Thymus (tissue), 11 donors: ENCODE measurements at regions not wholly inside any gene's neighbourhood (a gene's known extent, or its start where the extent isn't known, plus 50 kb on each side); places are given as distances from the start of the nearest gene placed in this dataset.
A peak's percentile ranks its signal among the peaks of the same experiment; 100 is the strongest.

Experiments used
- DNase-seq, 9 donors: peaks; one replicate each; pipeline ENCODE4 v3.0.0-alpha.2; 2013; ENCODE audit warnings: low spot score in 9 of 9, low read depth in 6 of 9, missing footprints in 1 of 9
- H3K27ac ChIP-seq, 2 donors: one replicate each; pipeline ENCODE4 v1.5.1; 2013; ENCODE audit warnings: control low read depth in 1 of 2, low read depth in 1 of 2, low read length in 1 of 2, mild to moderate bottlenecking in 1 of 2, moderate library complexity in 1 of 2
- H3K27me3 ChIP-seq, 2 donors: one replicate each; pipeline ENCODE4 v1.5.1; 2013; ENCODE audit warnings: low read length in 1 of 2; ENCODE audit not compliant: control insufficient read depth in 2 of 2, insufficient read depth in 1 of 2
- H3K36me3 ChIP-seq, 2 donors: one replicate each; pipeline ENCODE4 v1.5.1; 2013; ENCODE audit warnings: low read length in 1 of 2, mild to moderate bottlenecking in 1 of 2, moderate library complexity in 1 of 2; ENCODE audit not compliant: control insufficient read depth in 2 of 2, insufficient read depth in 2 of 2
- H3K4me1 ChIP-seq, 2 donors: one replicate each; pipeline ENCODE4 v1.5.1; 2013; ENCODE audit warnings: low read length in 2 of 2; ENCODE audit not compliant: control insufficient read depth in 2 of 2, insufficient read depth in 2 of 2
- H3K4me3 ChIP-seq, 2 donors: one replicate each; pipeline ENCODE4 v1.5.1; 2013; ENCODE audit warnings: low read length in 2 of 2, control low read depth in 1 of 2, mild to moderate bottlenecking in 1 of 2
- H3K9me3 ChIP-seq, 2 donors: one replicate each; pipeline ENCODE4 v1.5.1; 2013; ENCODE audit warnings: low read length in 1 of 2, mild to moderate bottlenecking in 1 of 2; ENCODE audit not compliant: control insufficient read depth in 2 of 2, insufficient read depth in 1 of 2
- WGBS: extraction: QIAGEN DNeasy Blood & Tissue Kit; methylation state at CpG from one replicate; pipeline ENCODE4 v1.1.7; 2013; 5-methylcytosine and 5-hydroxymethylcytosine counted together
- donor health status: healthy.

GRCh38 chr5:109496112-109496511 is 86.3 kb upstream of the PJA2 start:
- DNase-seq: no peak
- Histone ChIP-seq H3K4me3 (no peak overlapping the region), H3K27me3 (no peaks in the 10 kb centered on the region), H3K4me1 (no peaks in the 10 kb centered on the region), H3K27ac (no peak overlapping the region), H3K36me3 (no peaks in the 10 kb centered on the region), H3K9me3 (no peaks in the 10 kb centered on the region)
- 91% methylated on average over 3 of the region's 3 CpGs for WGBS

DNA sequence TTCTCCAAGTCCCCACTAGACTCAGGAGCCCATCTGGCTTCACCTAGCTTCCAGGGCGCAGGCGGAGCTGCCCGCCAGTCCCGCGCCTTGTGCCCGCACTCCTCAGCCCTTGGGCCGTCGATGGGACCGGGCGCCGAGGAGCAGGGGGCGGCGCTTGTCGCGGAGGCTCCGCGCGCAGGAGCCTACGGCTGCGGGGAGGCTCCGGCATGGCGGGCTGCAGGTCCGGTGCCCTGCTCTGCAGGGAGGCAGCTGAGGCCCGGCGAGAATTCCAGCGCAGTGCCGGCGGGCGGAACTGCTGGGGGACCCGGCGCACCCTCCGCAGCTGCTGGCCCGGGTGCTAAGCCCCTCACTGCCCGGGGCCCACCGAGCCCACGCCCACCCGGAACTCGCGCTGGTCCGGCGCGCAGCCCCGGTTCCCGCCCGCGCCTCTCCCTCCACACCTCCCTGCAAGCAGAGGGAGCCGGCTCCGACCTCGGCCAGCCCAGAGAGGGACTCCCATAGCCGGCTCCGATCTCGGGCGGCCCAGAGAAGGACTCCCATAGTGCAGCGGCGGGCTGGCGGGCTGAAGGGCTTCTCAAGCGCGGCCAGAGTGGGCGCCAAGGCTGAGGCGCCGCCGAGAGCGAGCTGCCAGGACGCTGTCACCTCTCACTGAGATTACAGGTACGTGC is 78.1 kb upstream of the PJA2 start:
- no peak overlapping the region for H3K4me3 ChIP-seq
- no peaks in the 10 kb centered on the region for H3K4me1 ChIP-seq
- no peaks in the 10 kb centered on the region for H3K27me3 ChIP-seq
- H3K36me3 ChIP-seq: no peaks in the 10 kb centered on the region
- no peak overlapping the region for H3K27ac ChIP-seq
- 97% methylated on average over 65 of the region's 65 CpGs for WGBS
- H3K9me3 ChIP-seq: no peaks in the 10 kb centered on the region
- DNase-seq: no peak

DNA sequence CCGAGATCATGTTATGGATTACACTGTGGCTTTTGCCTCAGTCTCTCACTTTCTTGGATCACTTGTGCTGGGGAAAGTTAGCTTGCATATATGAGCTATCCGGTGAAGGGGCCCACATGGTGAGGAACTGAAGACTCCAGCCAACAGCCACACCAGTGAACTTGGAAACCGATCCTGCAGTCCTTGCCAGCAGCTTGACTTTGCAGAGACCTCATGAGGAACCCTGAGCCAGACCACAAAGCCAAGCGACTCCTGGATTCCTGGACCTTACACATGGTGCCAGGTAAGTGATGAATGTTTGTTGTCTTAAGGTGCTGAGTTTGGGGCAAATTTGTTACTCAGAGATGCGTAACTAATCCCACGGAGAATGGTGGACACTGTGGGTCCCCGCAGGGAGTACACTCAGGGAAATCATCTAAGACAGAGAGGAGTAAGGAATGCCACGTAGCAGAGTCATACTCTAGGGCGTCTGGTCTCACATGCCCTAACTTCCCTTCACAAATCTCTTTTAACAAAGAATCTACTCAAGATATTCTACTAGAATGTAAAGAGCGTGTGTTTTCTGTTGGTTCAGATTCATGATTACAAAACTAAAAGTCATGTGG is 76.5 kb upstream of the PJA2 start:
- no peak overlapping the region for H3K27ac ChIP-seq
- no peak for DNase-seq
- H3K9me3 ChIP-seq: no peaks in the 10 kb centered on the region
- no peaks in the 10 kb centered on the region for H3K36me3 ChIP-seq
- H3K27me3 ChIP-seq: no peaks in the 10 kb centered on the region
- no peak overlapping the region for H3K4me3 ChIP-seq
- no peaks in the 10 kb centered on the region for H3K4me1 ChIP-seq
- WGBS: 92% methylated on average over 10 of the region's 10 CpGs

DNA sequence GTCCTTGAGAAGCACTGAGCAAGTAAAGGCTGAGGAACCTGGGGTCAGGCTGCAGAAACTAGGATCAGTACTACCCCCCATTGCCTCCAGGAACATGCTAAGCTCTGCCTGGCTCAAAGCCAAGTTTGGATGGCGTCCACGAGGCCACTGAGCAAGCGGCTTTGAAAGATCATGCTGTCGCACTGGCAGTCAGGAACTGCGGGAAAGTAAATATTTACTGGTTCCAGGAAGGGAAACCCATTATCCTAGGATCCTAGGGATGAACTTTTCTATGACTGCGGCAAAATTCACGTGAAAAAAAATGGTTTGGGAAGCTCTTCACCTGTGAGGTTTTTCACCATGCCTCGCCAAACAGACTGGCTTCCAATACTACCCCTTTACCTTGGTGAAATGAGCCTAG is 75.3 kb upstream of the PJA2 start:
- no peak overlapping the region for H3K4me3 ChIP-seq
- WGBS: 71% methylated on average over 8 of the region's 8 CpGs
- H3K36me3 ChIP-seq: no peaks in the 10 kb centered on the region
- H3K9me3 ChIP-seq: no peaks in the 10 kb centered on the region
- H3K27me3 ChIP-seq: no peaks in the 10 kb centered on the region
- no peaks in the 10 kb centered on the region for H3K4me1 ChIP-seq
- no peak for DNase-seq
- H3K27ac ChIP-seq: no peak overlapping the region

GRCh38 chr5:109484597-109484996 is 74.8 kb upstream of the PJA2 start:
- Histone ChIP-seq H3K4me3 (no peak overlapping the region), H3K27me3 (no peaks in the 10 kb centered on the region), H3K27ac (no peak overlapping the region), H3K9me3 (no peaks in the 10 kb centered on the region), H3K4me1 (no peaks in the 10 kb centered on the region), H3K36me3 (no peaks in the 10 kb centered on the region)
- 75% methylated on average over 3 of the region's 3 CpGs for WGBS
- DNase-seq: no peak

DNA sequence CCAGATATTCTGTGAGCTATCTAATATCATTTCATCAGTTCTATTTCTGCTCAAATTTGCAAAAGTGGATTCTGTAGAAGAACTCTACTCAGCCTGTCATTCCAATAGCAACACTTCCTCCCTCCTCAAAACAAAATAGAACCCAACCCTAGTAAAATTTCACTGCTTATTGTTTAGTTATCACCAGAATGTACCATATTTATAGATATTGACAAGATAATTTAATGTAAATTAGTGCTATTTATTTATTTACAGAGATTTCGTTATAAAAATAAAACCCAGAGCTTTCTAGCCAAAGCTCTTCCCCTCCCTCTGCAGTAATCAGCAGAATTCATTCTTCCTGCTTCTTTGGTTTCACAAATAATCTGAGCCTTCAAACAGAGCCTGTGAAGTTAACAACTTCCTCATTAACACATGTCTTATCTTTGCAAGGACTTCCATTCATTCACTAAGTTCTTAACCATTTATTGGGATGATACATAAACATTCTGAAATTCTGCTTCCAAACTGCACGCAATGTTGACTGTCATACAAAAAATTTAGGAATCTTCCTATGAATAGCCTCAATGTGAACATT is 73.7 kb upstream of the PJA2 start:
- no peaks in the 10 kb centered on the region for H3K4me1 ChIP-seq
- no peaks in the 10 kb centered on the region for H3K9me3 ChIP-seq
- 48% methylated on average over 2 of the region's 2 CpGs for WGBS
- DNase-seq: no peak
- H3K27me3 ChIP-seq: no peaks in the 10 kb centered on the region
- no peaks in the 10 kb centered on the region for H3K36me3 ChIP-seq
- no peak overlapping the region for H3K27ac ChIP-seq
- no peak overlapping the region for H3K4me3 ChIP-seq

- no peak overlapping the region for H3K27ac ChIP-seq
- no peaks in the 10 kb centered on the region for H3K27me3 ChIP-seq
- H3K4me1 ChIP-seq: no peaks in the 10 kb centered on the region
- no peak for DNase-seq
- no peaks in the 10 kb centered on the region for H3K36me3 ChIP-seq
- 93% methylated on average over 5 of the region's 5 CpGs for WGBS
- no peak overlapping the region for H3K4me3 ChIP-seq
- no peaks in the 10 kb centered on the region for H3K9me3 ChIP-seq
These were observed 73.0 kb upstream of the PJA2 start for GRCh38 chr5:109482748-109483147.

- no peaks in the 10 kb centered on the region for H3K9me3 ChIP-seq
- no peaks in the 10 kb centered on the region for H3K27me3 ChIP-seq
- DNase-seq: peak in 1 of 9 donors; percentile 28
- H3K27ac ChIP-seq: no peak overlapping the region
- no peaks in the 10 kb centered on the region for H3K36me3 ChIP-seq
- no peaks in the 10 kb centered on the region for H3K4me1 ChIP-seq
- 48% methylated on average over 2 of the region's 2 CpGs for WGBS
- no peak overlapping the region for H3K4me3 ChIP-seq
These were observed 69.6 kb upstream of the PJA2 start for GRCh38 chr5:109479260-109479860.

- Histone ChIP-seq H3K4me3 (no peak overlapping the region), H3K27me3 (no peaks in the 10 kb centered on the region), H3K9me3 (no peaks in the 10 kb centered on the region), H3K4me1 (no peaks in the 10 kb centered on the region), H3K27ac (no peak overlapping the region), H3K36me3 (no peaks in the 10 kb centered on the region)
- DNase-seq: no peak
These were observed 69.1 kb upstream of the PJA2 start for GRCh38 chr5:109478830-109479229.
